HG02973 (cell line): ENCODE measurements at regions not wholly inside any gene's neighbourhood (a gene's known extent, or its start where the extent isn't known, plus 50 kb on each side); places are given as distances from the start of the nearest gene placed in this dataset.
"Not testable (repeated sequence)": the region's sequence is repeated elsewhere in the genome, so short reads cannot be mapped to it uniquely, and the experiment has no call there.

Source experiments
- ATAC-seq: cut with Tn5 transposase; IDR thresholded peaks from one replicate; pipeline ENCODE4 v1.9.1; 2021; ENCODE audit warnings: moderate library complexity; ENCODE audit not compliant: unreplicated experiment

- no peak for ATAC-seq
These were observed 293.1 kb downstream of the TRIML1 start for GRCh38 chr4:188432328-188432727.

- no peak for ATAC-seq
These were observed 294.6 kb downstream of the TRIML1 start for GRCh38 chr4:188433741-188434315.

- no peak for ATAC-seq
These were observed 295.4 kb downstream of the TRIML1 start for GRCh38 chr4:188434643-188435042.

GRCh38 chr4:188435381-188435780 is 296.1 kb downstream of the TRIML1 start:
- no peak for ATAC-seq

GRCh38 chr4:188437535-188437934 is 298.3 kb downstream of the TRIML1 start:
- no peak for ATAC-seq

- not testable (repeated sequence) for ATAC-seq
These were observed 299.2 kb downstream of the TRIML1 start for GRCh38 chr4:188438391-188438824.

GRCh38 chr4:188439641-188440311 is 300.5 kb downstream of the TRIML1 start:
- ATAC-seq, result no peak

- no peak for ATAC-seq
These were observed 305.3 kb downstream of the TRIML1 start for GRCh38 chr4:188444500-188444899.

- ATAC-seq, result not testable (repeated sequence)
These were observed 309.8 kb downstream of the TRIML1 start for GRCh38 chr4:188448996-188449395.

- ATAC-seq, result no peak
These were observed 311.3 kb downstream of the TRIML1 start for GRCh38 chr4:188450571-188450970.

GRCh38 chr4:188452097-188452496 is 312.9 kb downstream of the TRIML1 start:
- no peak for ATAC-seq

GRCh38 chr4:188454575-188454974 is 315.3 kb downstream of the TRIML1 start:
- no peak for ATAC-seq

GRCh38 chr4:188455062-188455752 is 316.0 kb downstream of the TRIML1 start:
- ATAC-seq, result no peak

GRCh38 chr4:188459381-188459780 is 320.1 kb downstream of the TRIML1 start:
- no peak for ATAC-seq

GRCh38 chr4:188463909-188464308 is 324.7 kb downstream of the TRIML1 start:
- ATAC-seq, result no peak

- no peak for ATAC-seq
These were observed 326.8 kb downstream of the TRIML1 start for GRCh38 chr4:188466001-188466400.

- ATAC-seq, result no peak
These were observed 345.0 kb downstream of the TRIML1 start for GRCh38 chr4:188484256-188484655.

GRCh38 chr4:188485906-188486305 is 346.7 kb downstream of the TRIML1 start:
- no peak for ATAC-seq

GRCh38 chr4:188492886-188493285 is 353.6 kb downstream of the TRIML1 start:
- no peak for ATAC-seq

- ATAC-seq, result no peak
These were observed 355.9 kb downstream of the TRIML1 start for GRCh38 chr4:188495169-188495568.

- ATAC-seq, result no peak
These were observed 372.2 kb downstream of the TRIML1 start for GRCh38 chr4:188511431-188511830.

- ATAC-seq, result no peak
These were observed 393.5 kb downstream of the TRIML1 start for GRCh38 chr4:188532751-188533150.
